NCI-H1417 (cell line): ENCODE measurements at regions not wholly inside any gene's neighbourhood (a gene's known extent, or its start where the extent isn't known, plus 50 kb on each side); places are given as distances from the start of the nearest gene placed in this dataset.

Experiments
- DNase-seq, 3 experiments: peaks; one replicate each; lab custom pipeline; 2025; lab: John Stamatoyannopoulos, UW

GRCh38 chr21:39024538-39024937 lies 158.7 kb downstream of the PSMG1 start:
- DNase-seq: no peak

- peak in 2 of 3 experiments; percentile 86 to 94 for DNase-seq
Observed at GRCh38 chr21:39022863-39023693, 160.2 kb downstream of the PSMG1 start.

DNA sequence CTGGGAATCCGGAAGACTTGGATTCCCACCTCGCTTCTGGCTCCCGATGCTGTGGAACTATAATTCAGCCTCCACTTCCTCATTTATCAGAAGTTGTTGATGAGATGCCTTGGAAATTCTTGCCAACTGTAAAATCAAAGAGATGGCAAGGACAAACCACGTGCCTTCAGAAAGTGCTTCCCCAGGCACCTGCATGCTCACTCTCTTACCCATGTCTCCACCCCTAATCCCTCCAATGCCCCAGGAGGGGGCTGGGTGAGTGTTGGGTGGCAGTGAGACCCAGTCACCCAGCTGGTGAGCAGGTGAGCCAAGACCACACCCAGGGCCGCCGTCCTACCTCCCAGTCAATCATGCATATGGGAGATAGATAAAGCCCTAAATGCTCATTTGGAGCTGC lies 160.8 kb downstream of the PSMG1 start:
- DNase-seq: peak in 2 of 3 experiments; percentile 94

DNA sequence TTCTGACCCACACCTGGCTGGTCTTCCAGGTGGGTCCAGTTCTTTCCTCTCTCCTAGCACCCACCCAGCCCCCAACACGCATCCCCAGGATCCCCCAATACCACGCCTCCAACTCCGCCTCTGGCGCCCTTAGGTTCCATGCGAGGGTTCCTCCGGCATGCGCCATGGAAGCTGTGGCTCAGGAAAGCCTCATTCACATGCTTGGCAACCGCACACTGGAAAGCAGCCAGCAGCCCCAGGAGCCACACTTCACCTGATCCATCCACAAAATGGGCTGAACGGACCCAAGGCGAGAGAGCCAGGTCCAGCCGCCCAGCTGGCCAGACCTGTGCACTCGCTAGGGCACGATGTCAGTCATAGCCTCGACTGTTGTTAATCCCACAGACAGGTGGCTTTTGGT lies 161.2 kb downstream of the PSMG1 start:
- peak; percentile 33 to 71 (median 56) for DNase-seq

DNA sequence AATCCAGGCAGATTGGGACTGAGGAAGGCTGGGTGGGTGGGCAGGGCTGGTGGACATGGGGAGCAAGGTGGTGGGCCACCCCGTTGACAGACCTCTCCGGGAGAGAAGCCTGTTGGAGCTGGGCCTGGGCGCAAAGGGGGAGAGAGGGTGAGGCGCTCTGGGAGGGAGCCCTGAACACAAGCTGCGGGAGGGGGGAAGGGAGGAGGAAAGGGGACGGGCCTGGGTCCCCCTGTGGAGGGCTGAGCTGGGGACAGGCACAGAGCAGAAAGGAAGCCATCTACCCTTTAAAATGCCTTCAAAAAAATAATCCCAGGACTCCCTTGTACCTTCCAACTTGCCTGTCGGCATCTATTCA lies 161.8 kb downstream of the PSMG1 start:
- DNase-seq: peak in 2 of 3 experiments; percentile 53 to 62

GRCh38 chr21:39020751-39021477 lies 162.3 kb downstream of the PSMG1 start:
- peak in 2 of 3 experiments; percentile 45 to 46 for DNase-seq

GRCh38 chr21:39018730-39019129 lies 164.5 kb downstream of the PSMG1 start:
- no peak for DNase-seq

GRCh38 chr21:39016740-39017315 lies 166.4 kb downstream of the PSMG1 start:
- DNase-seq: no peak

GRCh38 chr21:39014747-39015146 lies 168.5 kb downstream of the PSMG1 start:
- DNase-seq: no peak

GRCh38 chr21:39012326-39013230 lies 170.7 kb downstream of the PSMG1 start:
- DNase-seq: no peak

DNA sequence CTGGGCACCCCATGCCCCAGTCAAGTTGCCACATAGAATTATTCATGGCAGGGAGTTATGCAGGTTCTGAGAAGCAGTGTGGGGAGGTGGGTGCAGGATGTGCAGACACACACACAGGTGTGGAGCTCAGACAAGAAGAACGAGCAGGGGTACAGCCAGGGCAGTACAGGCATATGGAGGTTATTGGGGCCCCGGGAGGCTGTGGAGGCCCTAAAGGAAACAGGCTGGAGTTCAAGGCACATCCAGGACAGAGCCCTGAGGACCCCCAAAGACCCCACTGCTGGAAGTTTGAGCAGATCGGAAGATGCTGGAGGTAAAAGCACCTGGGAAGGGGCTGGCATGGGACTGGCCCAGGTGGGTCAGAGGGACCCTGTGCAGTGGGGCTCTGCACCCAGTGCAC lies 171.3 kb downstream of the PSMG1 start:
- DNase-seq: no peak

DNA sequence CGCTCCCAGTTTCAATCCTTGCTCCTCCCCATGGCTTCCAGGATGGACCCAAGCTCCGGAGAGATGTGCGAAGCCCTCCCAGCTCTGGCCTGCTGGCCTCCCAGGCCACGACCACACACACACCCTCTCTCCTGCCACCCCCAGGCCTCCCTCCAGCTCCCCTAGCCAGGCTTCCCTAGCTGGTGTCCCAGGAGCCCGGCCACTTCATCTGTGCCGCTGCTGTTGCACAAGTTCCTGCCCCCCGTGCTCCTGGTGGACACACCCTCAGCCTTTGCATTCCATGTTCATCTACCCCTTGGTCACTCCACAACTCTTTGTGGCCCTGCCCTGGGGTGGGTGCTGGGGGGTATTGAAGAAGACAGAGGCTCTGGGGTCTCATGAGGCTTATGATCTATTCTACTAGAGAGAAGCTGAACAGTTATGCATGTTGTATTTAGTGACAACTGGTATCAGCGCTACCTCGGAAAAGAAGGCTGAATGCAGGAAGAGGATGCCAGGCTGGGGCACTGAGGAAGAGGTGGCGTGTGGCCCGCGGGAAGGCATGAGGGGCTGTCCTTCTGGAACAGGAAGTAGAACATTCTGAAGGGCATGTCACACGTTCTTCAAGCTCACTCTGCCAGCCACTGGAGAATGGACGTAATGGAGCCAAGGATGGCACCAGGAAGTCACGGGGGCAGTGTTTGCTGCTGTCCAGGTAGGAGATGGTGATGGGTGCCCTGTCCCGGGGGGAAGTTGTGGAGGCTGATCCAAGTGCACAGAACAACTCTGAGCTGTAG lies 172.4 kb downstream of the PSMG1 start:
- DNase-seq: no peak

DNA sequence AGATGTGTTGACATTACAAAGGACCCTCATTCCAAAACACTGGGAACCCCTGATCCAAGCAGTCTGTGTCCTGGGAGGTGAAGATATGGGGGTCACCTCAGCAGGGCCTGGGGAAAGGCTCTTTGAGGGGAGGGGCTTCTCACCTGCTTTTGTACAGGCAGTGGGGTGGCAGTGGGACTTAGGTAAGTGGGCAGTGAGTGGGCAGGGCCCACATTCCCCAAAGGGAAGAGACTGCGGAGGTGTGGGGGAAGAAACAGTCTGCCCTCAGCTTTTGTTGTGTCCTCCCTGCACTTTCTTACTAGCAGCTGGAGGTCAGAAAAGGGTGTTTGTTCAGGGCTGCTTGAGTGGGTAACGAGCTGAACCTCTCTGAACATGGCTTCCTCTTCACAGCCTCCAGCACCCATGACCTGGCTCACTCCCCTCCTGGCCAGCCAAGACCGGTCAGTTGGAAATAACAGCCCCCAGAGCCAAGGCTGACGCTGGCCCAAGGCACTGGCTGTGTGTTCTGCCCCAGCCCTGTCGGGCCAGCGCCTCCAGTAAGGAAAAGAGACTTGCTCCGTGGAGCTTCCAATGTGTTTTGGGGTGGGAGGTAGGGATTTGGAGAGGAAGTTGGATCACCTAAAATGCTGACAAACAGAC lies 173.5 kb downstream of the PSMG1 start:
- peak in 1 of 3 experiments; percentile 32 for DNase-seq

GRCh38 chr21:39007985-39008384 lies 175.3 kb downstream of the PSMG1 start:
- DNase-seq: no peak

DNA sequence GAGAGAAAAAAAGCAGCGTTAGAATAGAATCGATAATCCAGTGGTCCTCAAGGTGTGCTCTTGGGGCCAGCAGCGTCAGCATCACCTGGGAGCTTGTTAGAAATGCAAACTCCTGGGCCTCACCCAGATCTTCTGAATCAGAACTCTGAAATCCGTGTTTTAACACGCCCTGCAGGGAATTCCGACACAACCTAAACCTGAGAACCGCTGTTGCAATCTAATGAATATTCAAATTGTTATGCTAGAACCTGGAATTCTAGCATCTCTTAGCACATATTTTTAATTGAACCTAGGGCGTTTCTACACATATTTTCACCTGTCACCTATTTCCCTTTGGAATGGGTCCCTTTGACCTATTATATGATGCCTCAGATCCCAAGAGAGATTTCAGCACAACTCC lies 175.7 kb downstream of the PSMG1 start:
- DNase-seq: no peak

DNA sequence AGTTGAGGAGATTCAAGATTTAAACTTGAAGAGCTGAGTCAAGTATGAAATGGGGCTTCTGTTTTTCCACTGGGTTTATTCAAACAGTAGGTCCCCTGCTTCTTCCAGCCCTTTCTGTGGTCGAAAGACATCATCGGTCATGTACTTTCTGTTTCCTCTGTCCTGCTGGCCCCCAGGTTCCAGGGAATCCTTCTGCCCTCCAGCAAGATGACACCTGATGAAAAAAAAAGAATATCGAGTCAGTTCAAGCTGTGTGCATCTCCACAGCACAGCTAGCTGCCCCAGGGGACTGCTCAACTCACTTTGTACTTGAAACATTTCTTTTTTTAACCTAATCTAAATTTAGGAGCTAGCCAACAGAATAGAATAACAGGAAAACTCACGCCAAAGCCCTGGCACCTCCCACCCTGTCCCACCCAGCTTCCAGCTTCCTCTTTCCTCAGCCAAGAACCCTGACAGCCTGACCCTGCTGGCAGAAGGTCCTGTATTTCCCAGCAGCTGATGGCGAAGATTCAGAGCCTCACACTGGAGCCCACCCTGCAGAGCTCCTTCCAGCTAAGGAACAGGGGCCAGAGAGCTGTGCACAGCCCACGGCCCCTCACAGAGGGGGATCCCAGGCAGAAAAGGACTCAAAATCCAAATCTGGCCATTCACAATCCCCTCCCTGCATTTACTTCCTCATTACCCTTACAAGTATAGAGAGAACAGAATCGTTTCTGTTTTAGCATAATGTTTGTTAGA lies 176.5 kb downstream of the PSMG1 start:
- DNase-seq: no peak

DNA sequence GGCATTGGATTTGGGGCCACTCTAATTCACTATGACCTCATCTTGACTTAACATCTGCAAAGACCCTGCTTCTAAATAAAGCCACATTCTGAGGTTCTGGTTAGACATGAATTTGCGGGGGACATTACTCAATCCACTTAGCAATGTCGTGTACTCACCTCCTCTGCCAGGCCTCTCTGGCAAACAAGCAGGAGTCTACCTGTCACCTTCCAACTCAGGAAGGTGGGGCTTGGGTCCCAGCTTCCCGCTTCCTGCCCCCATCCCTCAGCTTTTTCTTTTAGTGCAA lies 177.8 kb downstream of the PSMG1 start:
- DNase-seq: no peak

- peak in 2 of 3 experiments; percentile 51 to 69 for DNase-seq
Observed at GRCh38 chr21:39004634-39005501, 178.4 kb downstream of the PSMG1 start.

DNA sequence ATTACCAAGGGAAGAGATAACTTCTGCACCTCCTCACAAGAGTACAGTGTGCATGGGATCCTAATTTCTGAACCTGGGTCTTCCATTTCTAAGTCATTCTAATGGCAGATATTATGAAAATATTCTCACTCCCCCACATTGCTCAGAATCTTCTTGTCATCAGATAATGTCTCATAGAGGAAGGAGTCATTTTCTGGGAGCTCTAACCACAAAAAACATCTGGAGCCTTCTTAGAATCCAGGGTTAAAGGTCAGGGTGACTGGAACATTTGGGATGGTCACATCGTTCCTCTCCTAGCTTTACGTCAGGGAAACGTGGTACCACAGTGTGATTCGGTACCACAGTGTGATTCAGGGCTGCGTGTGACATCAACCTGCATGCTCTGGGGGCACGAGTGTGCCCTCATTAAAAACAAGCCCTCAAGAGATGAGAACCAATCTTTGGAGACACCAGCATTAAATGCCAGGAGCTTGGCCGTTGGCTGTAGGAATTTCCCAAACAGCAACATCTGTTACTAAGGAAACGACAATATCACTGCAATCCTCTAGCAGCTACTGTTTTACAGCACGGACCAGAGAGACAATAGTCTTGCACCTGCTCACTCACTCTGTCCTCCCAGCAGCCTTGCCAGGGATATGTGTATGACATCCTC lies 179.1 kb downstream of the PSMG1 start:
- DNase-seq: peak in 2 of 3 experiments; percentile 51 to 69
